ENCODE measurements at regions not wholly inside any gene's neighbourhood (a gene's known extent, or its start where the extent isn't known, plus 50 kb on each side); places are given as distances from the start of the nearest gene placed in this dataset.

GRCh38 chr15:96440978-96441377 lies 110.5 kb downstream of the NR2F2 start:
- no peaks in the 10 kb centered on the region for H3K4me1 ChIP-seq (ENCODE audit: insufficient read depth, low read length)
- H3K36me3 ChIP-seq (ENCODE audit: insufficient read depth, low read length): no peaks in the 10 kb centered on the region
- no peak overlapping the region for H3K27ac ChIP-seq (ENCODE audit: low read depth, low read length)
- H3K9me3 ChIP-seq (ENCODE audit: insufficient read depth, low read depth, low read length): no peaks in the 10 kb centered on the region
- no peak overlapping the region for H3K9ac ChIP-seq (ENCODE audit: low read depth, low read length)
- no peaks in the 10 kb centered on the region for H3K27me3 ChIP-seq (ENCODE audit: insufficient read depth, low read length)
- 88% methylated on average over 4 of the region's 4 CpGs for WGBS
- no peak overlapping the region for H3K4me3 ChIP-seq (ENCODE audit: low read length)

GRCh38 chr15:96442076-96442475 lies 111.6 kb downstream of the NR2F2 start:
- 96% methylated on average over 18 of the region's 18 CpGs for WGBS
- H3K4me3 ChIP-seq (ENCODE audit: low read length): no peak overlapping the region
- no peaks in the 10 kb centered on the region for H3K4me1 ChIP-seq (ENCODE audit: insufficient read depth, low read length)

GRCh38 chr15:96444865-96445264 lies 114.4 kb downstream of the NR2F2 start:
- Histone ChIP-seq H3K4me3 (ENCODE audit: low read length) (no peak overlapping the region), H3K36me3 (ENCODE audit: insufficient read depth, low read length) (no peaks in the 10 kb centered on the region), H3K9ac (ENCODE audit: low read depth, low read length) (no peak overlapping the region), H3K27me3 (ENCODE audit: insufficient read depth, low read length) (no peaks in the 10 kb centered on the region), H3K27ac (ENCODE audit: low read depth, low read length) (no peak overlapping the region), H3K4me1 (ENCODE audit: insufficient read depth, low read length) (no peaks in the 10 kb centered on the region), H3K9me3 (ENCODE audit: insufficient read depth, low read depth, low read length) (no peaks in the 10 kb centered on the region)
- 90% methylated on average over 3 of the region's 3 CpGs for WGBS

More at GRCh38 chr15:96442076-96442475, 111.6 kb downstream of the NR2F2 start:
- Histone ChIP-seq H3K9ac (ENCODE audit: low read depth, low read length) (no peak overlapping the region), H3K27me3 (ENCODE audit: insufficient read depth, low read length) (no peaks in the 10 kb centered on the region), H3K9me3 (ENCODE audit: insufficient read depth, low read depth, low read length) (no peaks in the 10 kb centered on the region), H3K27ac (ENCODE audit: low read depth, low read length) (no peak overlapping the region), H3K36me3 (ENCODE audit: insufficient read depth, low read length) (no peaks in the 10 kb centered on the region)

- no peak overlapping the region for H3K27ac ChIP-seq (ENCODE audit: low read depth, low read length)
- no peaks in the 10 kb centered on the region for H3K36me3 ChIP-seq (ENCODE audit: insufficient read depth, low read length)
- no peaks in the 10 kb centered on the region for H3K9me3 ChIP-seq (ENCODE audit: insufficient read depth, low read depth, low read length)
- no peak overlapping the region for H3K4me3 ChIP-seq (ENCODE audit: low read length)
- WGBS: 88% methylated on average over 7 of the region's 7 CpGs
- H3K4me1 ChIP-seq (ENCODE audit: insufficient read depth, low read length): no peaks in the 10 kb centered on the region
- no peak overlapping the region for H3K9ac ChIP-seq (ENCODE audit: low read depth, low read length)
- H3K27me3 ChIP-seq (ENCODE audit: insufficient read depth, low read length): no peaks in the 10 kb centered on the region
Measured at GRCh38 chr15:96448923-96449322, 118.4 kb downstream of the NR2F2 start.

- no peak overlapping the region for H3K4me3 ChIP-seq (ENCODE audit: low read length)
- no peaks in the 10 kb centered on the region for H3K27me3 ChIP-seq (ENCODE audit: insufficient read depth, low read length)
- H3K4me1 ChIP-seq (ENCODE audit: insufficient read depth, low read length): no peaks in the 10 kb centered on the region
- no peaks in the 10 kb centered on the region for H3K9me3 ChIP-seq (ENCODE audit: insufficient read depth, low read depth, low read length)
- H3K9ac ChIP-seq (ENCODE audit: low read depth, low read length): no peak overlapping the region
- H3K27ac ChIP-seq (ENCODE audit: low read depth, low read length): no peak overlapping the region
- no peaks in the 10 kb centered on the region for H3K36me3 ChIP-seq (ENCODE audit: insufficient read depth, low read length)
- WGBS: 90% methylated on average over 3 of the region's 3 CpGs
Measured at GRCh38 chr15:96457841-96458240, 127.3 kb downstream of the NR2F2 start.

- Histone ChIP-seq H3K4me3 (ENCODE audit: low read length) (no peak overlapping the region), H3K4me1 (ENCODE audit: insufficient read depth, low read length) (no peaks in the 10 kb centered on the region), H3K9ac (ENCODE audit: low read depth, low read length) (no peak overlapping the region), H3K36me3 (ENCODE audit: insufficient read depth, low read length) (no peaks in the 10 kb centered on the region), H3K9me3 (ENCODE audit: insufficient read depth, low read depth, low read length) (no peaks in the 10 kb centered on the region), H3K27ac (ENCODE audit: low read depth, low read length) (no peak overlapping the region), H3K27me3 (ENCODE audit: insufficient read depth, low read length) (no peaks in the 10 kb centered on the region)
- no CpG with 5 or more reads among the region's 1 CpG for WGBS
Measured at GRCh38 chr15:96460106-96460505, 129.6 kb downstream of the NR2F2 start.

- H3K27ac ChIP-seq (ENCODE audit: low read depth, low read length): no peak overlapping the region
- no peaks in the 10 kb centered on the region for H3K4me1 ChIP-seq (ENCODE audit: insufficient read depth, low read length)
- H3K4me3 ChIP-seq (ENCODE audit: low read length): no peak overlapping the region
- no peaks in the 10 kb centered on the region for H3K9me3 ChIP-seq (ENCODE audit: insufficient read depth, low read depth, low read length)
- H3K27me3 ChIP-seq (ENCODE audit: insufficient read depth, low read length): no peaks in the 10 kb centered on the region
- WGBS: 85% methylated on average over 19 of the region's 21 CpGs
- H3K9ac ChIP-seq (ENCODE audit: low read depth, low read length): no peak overlapping the region
- no peaks in the 10 kb centered on the region for H3K36me3 ChIP-seq (ENCODE audit: insufficient read depth, low read length)
Measured at GRCh38 chr15:96462768-96463750, 132.6 kb downstream of the NR2F2 start.

- H3K9me3 ChIP-seq (ENCODE audit: insufficient read depth, low read depth, low read length): no peaks in the 10 kb centered on the region
- no peaks in the 10 kb centered on the region for H3K27me3 ChIP-seq (ENCODE audit: insufficient read depth, low read length)
- no peak overlapping the region for H3K27ac ChIP-seq (ENCODE audit: low read depth, low read length)
- H3K9ac ChIP-seq (ENCODE audit: low read depth, low read length): no peak overlapping the region
- H3K36me3 ChIP-seq (ENCODE audit: insufficient read depth, low read length): no peaks in the 10 kb centered on the region
- 98% methylated on average over 4 of the region's 4 CpGs for WGBS
- no peaks in the 10 kb centered on the region for H3K4me1 ChIP-seq (ENCODE audit: insufficient read depth, low read length)
- no peak overlapping the region for H3K4me3 ChIP-seq (ENCODE audit: low read length)
Measured at GRCh38 chr15:96466389-96466947, 136.0 kb downstream of the NR2F2 start.

GRCh38 chr15:96468036-96468435 lies 137.5 kb downstream of the NR2F2 start:
- H3K36me3 ChIP-seq (ENCODE audit: insufficient read depth, low read length): no peaks in the 10 kb centered on the region
- no peak overlapping the region for H3K27ac ChIP-seq (ENCODE audit: low read depth, low read length)
- no peaks in the 10 kb centered on the region for H3K27me3 ChIP-seq (ENCODE audit: insufficient read depth, low read length)
- H3K4me3 ChIP-seq (ENCODE audit: low read length): no peak overlapping the region
- H3K9me3 ChIP-seq (ENCODE audit: insufficient read depth, low read depth, low read length): no peaks in the 10 kb centered on the region
- H3K9ac ChIP-seq (ENCODE audit: low read depth, low read length): no peak overlapping the region
- WGBS: 93% methylated on average over 3 of the region's 3 CpGs
- no peaks in the 10 kb centered on the region for H3K4me1 ChIP-seq (ENCODE audit: insufficient read depth, low read length)

GRCh38 chr15:96470681-96471310 lies 140.3 kb downstream of the NR2F2 start:
- H3K27ac ChIP-seq (ENCODE audit: low read depth, low read length): no peak overlapping the region
- H3K36me3 ChIP-seq (ENCODE audit: insufficient read depth, low read length): no peaks in the 10 kb centered on the region
- 96% methylated on average over 17 of the region's 19 CpGs for WGBS
- H3K27me3 ChIP-seq (ENCODE audit: insufficient read depth, low read length): no peaks in the 10 kb centered on the region
- H3K9me3 ChIP-seq (ENCODE audit: insufficient read depth, low read depth, low read length): no peaks in the 10 kb centered on the region
- H3K4me1 ChIP-seq (ENCODE audit: insufficient read depth, low read length): no peaks in the 10 kb centered on the region
- no peak overlapping the region for H3K9ac ChIP-seq (ENCODE audit: low read depth, low read length)
- H3K4me3 ChIP-seq (ENCODE audit: low read length): no peak overlapping the region

- no peaks in the 10 kb centered on the region for H3K4me1 ChIP-seq (ENCODE audit: insufficient read depth, low read length)
- H3K27ac ChIP-seq (ENCODE audit: low read depth, low read length): no peak overlapping the region
- 89% methylated on average over 3 of the region's 3 CpGs for WGBS
- H3K4me3 ChIP-seq (ENCODE audit: low read length): no peak overlapping the region
- no peaks in the 10 kb centered on the region for H3K36me3 ChIP-seq (ENCODE audit: insufficient read depth, low read length)
- H3K9ac ChIP-seq (ENCODE audit: low read depth, low read length): no peak overlapping the region
- H3K27me3 ChIP-seq (ENCODE audit: insufficient read depth, low read length): no peaks in the 10 kb centered on the region
- H3K9me3 ChIP-seq (ENCODE audit: insufficient read depth, low read depth, low read length): no peaks in the 10 kb centered on the region
Measured at GRCh38 chr15:96472681-96473080, 142.2 kb downstream of the NR2F2 start.

All from HUES64 (cell line).